K562 (cell line): ENCODE measurements at regions not wholly inside any gene's neighbourhood (a gene's known extent, or its start where the extent isn't known, plus 50 kb on each side); places are given as distances from the start of the nearest gene placed in this dataset.

ENCODE experiments used
- CHD2 ChIP-seq: IDR thresholded peaks from 2 replicates; pipeline ENCODE4 v1.6.1; 2011; ENCODE audit warnings: low read depth, low read length
- CXXC5 ChIP-seq: fragments of 250-450 bp; sonication (Bioruptor Pico); IDR thresholded peaks from 2 replicates; pipeline ENCODE4 v1.8.0; 2022; ENCODE audit warnings: inconsistent platforms, mild to moderate bottlenecking, moderate library complexity
- ETS1 ChIP-seq: conservative IDR thresholded peaks from 2 replicates; pipeline ENCODE4 v1.6.1; 2011; ENCODE audit warnings: low read depth, mild to moderate bottlenecking, low read length; ENCODE audit not compliant: control insufficient read depth
- JUNB ChIP-seq: fragments of 450-650 bp; formaldehyde crosslinking; conservative IDR thresholded peaks from 2 replicates; pipeline ENCODE4 v1.4.0; 2020; ENCODE audit warnings: mild to moderate bottlenecking
- POLR2A ChIP-seq: fragments of 450-650 bp; conservative IDR thresholded peaks from 2 replicates; pipeline ENCODE4 v1.6.1; 2016
- SIX5 ChIP-seq, 2 experiments: IDR thresholded peaks; 2 replicates each; pipeline ENCODE4 v1.6.1; 2011; ENCODE audit warnings: low read length in 2 of 2, borderline replicate concordance in 1 of 2, low read depth in 1 of 2, mild to moderate bottlenecking in 1 of 2, moderate library complexity in 1 of 2; ENCODE audit not compliant: insufficient read depth in 1 of 2
- TAF1 ChIP-seq: IDR thresholded peaks from 2 replicates; pipeline ENCODE4 v1.6.1; 2011; ENCODE audit warnings: mild to moderate bottlenecking, low read length, moderate library complexity; ENCODE audit not compliant: insufficient read depth, control insufficient read depth, severe bottlenecking; ENCODE audit errors: extremely low read depth
- ZEB2 ChIP-seq: fragments of 450-650 bp; IDR thresholded peaks from 2 replicates; pipeline ENCODE4 v1.6.1; 2016
- TF ChIP-seq, protein P1 (sequence below): fragments of 250-450 bp; sonication (Bioruptor Pico); IDR thresholded peaks from 2 replicates; pipeline ENCODE4 v1.5.0; 2021; ENCODE audit warnings: mild to moderate bottlenecking, borderline replicate concordance

- TF ChIP-seq JUNB (CRISPR knock-in tag) (no peak), ZEB2 (no peak), POLR2A (no peak), SIX5 (IDR thresholded peaks at IDR 0.05; ENCODE audit: borderline replicate concordance in 1 of 2, insufficient read depth in 1 of 2, low read depth in 1 of 2, low read length in 2 of 2) (no peak), CHD2 (no peak), CXXC5 (no peak), TAF1 (no peak), ETS1 (no peak)
- TF ChIP-seq, protein P1, sequence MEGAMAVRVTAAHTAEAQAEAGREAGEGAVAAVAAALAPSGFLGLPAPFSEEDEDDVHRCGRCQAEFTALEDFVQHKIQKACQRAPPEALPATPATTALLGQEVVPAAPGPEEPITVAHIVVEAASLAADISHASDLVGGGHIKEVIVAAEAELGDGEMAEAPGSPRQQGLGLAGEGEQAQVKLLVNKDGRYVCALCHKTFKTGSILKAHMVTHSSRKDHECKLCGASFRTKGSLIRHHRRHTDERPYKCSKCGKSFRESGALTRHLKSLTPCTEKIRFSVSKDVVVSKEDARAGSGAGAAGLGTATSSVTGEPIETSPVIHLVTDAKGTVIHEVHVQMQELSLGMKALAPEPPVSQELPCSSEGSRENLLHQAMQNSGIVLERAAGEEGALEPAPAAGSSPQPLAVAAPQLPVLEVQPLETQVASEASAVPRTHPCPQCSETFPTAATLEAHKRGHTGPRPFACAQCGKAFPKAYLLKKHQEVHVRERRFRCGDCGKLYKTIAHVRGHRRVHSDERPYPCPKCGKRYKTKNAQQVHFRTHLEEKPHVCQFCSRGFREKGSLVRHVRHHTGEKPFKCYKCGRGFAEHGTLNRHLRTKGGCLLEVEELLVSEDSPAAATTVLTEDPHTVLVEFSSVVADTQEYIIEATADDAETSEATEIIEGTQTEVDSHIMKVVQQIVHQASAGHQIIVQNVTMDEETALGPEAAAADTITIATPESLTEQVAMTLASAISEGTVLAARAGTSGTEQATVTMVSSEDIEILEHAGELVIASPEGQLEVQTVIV (CRISPR knock-in tag), result no peak
These were observed 284.3 kb upstream of the FERMT1 start for GRCh38 chr20:6407163-6407562.
